WI38 (cell line): ENCODE measurements at regions not wholly inside any gene's neighbourhood (a gene's known extent, or its start where the extent isn't known, plus 50 kb on each side); places are given as distances from the start of the nearest gene placed in this dataset.

Experiments used
- H3K4me3 ChIP-seq: 2 replicates; pipeline ENCODE4 v1.5.1; 2011; ENCODE audit warnings: low read depth, mild to moderate bottlenecking, control low read depth, low read length
- CTCF ChIP-seq: IDR thresholded peaks from 2 replicates; pipeline ENCODE4 v1.5.1; 2012; ENCODE audit warnings: low read depth, mild to moderate bottlenecking, control low read depth, low read length

GRCh38 chr15:98583771-98584430, 64.4 kb upstream of the IGF1R start:
- TF ChIP-seq CTCF = no peak
- no peak overlapping the region for H3K4me3 ChIP-seq

- no peak for TF ChIP-seq CTCF
- H3K4me3 ChIP-seq = no peak overlapping the region
Observed at GRCh38 chr15:98586066-98586465, 62.3 kb upstream of the IGF1R start.

GRCh38 chr15:98592136-98592535, 56.2 kb upstream of the IGF1R start:
- no peak overlapping the region for H3K4me3 ChIP-seq
- no peak for TF ChIP-seq CTCF

- no peak overlapping the region for H3K4me3 ChIP-seq
- no peak for TF ChIP-seq CTCF
Observed at GRCh38 chr15:98596131-98596530, 52.2 kb upstream of the IGF1R start.

GRCh38 chr15:98596885-98597392, 51.4 kb upstream of the IGF1R start:
- H3K4me3 ChIP-seq = no peak overlapping the region
- no peak for TF ChIP-seq CTCF

GRCh38 chr15:98597666-98598065, 50.7 kb upstream of the IGF1R start:
- TF ChIP-seq CTCF = no peak
- H3K4me3 ChIP-seq = no peak overlapping the region
